ENCODE measurements at regions not wholly inside any gene's neighbourhood (a gene's known extent, or its start where the extent isn't known, plus 50 kb on each side); places are given as distances from the start of the nearest gene placed in this dataset.

GRCh38 chr18:46399303-46399702 is 257.7 kb downstream of the LOXHD1 start (continued):
- TF ChIP-seq ZNF532 (CRISPR knock-in tag; IDR thresholded peaks at IDR 0.05; ENCODE audit: borderline replicate concordance) (no peak), ZNF281 (CRISPR knock-in tag; IDR thresholded peaks at IDR 0.05) (no peak), NR1H2 (CRISPR knock-in tag; IDR thresholded peaks at IDR 0.05) (no peak), SP1 (CRISPR knock-in tag; conservative IDR thresholded peaks at IDR 0.05) (no peak), ZNF423 (CRISPR knock-in tag; IDR thresholded peaks at IDR 0.05) (no peak), ZNF416 (CRISPR knock-in tag; IDR thresholded peaks at IDR 0.05) (no peak), EMX1 (CRISPR knock-in tag; IDR thresholded peaks at IDR 0.05) (no peak), ZNF232 (CRISPR knock-in tag; IDR thresholded peaks at IDR 0.05) (no peak), MYBL2 (CRISPR knock-in tag; IDR thresholded peaks at IDR 0.05) (no peak), HMGA2 (CRISPR knock-in tag; IDR thresholded peaks at IDR 0.05) (no peak)
- TF ChIP-seq, protein P1, sequence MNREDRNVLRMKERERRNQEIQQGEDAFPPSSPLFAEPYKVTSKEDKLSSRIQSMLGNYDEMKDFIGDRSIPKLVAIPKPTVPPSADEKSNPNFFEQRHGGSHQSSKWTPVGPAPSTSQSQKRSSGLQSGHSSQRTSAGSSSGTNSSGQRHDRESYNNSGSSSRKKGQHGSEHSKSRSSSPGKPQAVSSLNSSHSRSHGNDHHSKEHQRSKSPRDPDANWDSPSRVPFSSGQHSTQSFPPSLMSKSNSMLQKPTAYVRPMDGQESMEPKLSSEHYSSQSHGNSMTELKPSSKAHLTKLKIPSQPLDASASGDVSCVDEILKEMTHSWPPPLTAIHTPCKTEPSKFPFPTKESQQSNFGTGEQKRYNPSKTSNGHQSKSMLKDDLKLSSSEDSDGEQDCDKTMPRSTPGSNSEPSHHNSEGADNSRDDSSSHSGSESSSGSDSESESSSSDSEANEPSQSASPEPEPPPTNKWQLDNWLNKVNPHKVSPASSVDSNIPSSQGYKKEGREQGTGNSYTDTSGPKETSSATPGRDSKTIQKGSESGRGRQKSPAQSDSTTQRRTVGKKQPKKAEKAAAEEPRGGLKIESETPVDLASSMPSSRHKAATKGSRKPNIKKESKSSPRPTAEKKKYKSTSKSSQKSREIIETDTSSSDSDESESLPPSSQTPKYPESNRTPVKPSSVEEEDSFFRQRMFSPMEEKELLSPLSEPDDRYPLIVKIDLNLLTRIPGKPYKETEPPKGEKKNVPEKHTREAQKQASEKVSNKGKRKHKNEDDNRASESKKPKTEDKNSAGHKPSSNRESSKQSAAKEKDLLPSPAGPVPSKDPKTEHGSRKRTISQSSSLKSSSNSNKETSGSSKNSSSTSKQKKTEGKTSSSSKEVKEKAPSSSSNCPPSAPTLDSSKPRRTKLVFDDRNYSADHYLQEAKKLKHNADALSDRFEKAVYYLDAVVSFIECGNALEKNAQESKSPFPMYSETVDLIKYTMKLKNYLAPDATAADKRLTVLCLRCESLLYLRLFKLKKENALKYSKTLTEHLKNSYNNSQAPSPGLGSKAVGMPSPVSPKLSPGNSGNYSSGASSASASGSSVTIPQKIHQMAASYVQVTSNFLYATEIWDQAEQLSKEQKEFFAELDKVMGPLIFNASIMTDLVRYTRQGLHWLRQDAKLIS (CRISPR knock-in tag; IDR thresholded peaks at IDR 0.05; ENCODE audit: borderline replicate concordance) = no peak

- ChIA-PET CTCF (no interaction called here), POLR2A (no interaction called here)
- DNase-seq (ENCODE audit: low spot score) = no peak
- H3K9me3 Mint-ChIP-seq = no peaks in the 10 kb centered on the region
- ATAC-seq = no peak
- H3K27ac Mint-ChIP-seq = no peak overlapping the region
- no peak overlapping the region for H3K4me3 Mint-ChIP-seq
- no peaks in the 10 kb centered on the region for H3K27me3 Mint-ChIP-seq (ENCODE audit: low read depth)
- peaks cover 5% of the 10 kb centered on the region for H3K4me1 Mint-ChIP-seq
- no peaks in the 10 kb centered on the region for H3K36me3 Mint-ChIP-seq
- TF ChIP-seq, protein P2, sequence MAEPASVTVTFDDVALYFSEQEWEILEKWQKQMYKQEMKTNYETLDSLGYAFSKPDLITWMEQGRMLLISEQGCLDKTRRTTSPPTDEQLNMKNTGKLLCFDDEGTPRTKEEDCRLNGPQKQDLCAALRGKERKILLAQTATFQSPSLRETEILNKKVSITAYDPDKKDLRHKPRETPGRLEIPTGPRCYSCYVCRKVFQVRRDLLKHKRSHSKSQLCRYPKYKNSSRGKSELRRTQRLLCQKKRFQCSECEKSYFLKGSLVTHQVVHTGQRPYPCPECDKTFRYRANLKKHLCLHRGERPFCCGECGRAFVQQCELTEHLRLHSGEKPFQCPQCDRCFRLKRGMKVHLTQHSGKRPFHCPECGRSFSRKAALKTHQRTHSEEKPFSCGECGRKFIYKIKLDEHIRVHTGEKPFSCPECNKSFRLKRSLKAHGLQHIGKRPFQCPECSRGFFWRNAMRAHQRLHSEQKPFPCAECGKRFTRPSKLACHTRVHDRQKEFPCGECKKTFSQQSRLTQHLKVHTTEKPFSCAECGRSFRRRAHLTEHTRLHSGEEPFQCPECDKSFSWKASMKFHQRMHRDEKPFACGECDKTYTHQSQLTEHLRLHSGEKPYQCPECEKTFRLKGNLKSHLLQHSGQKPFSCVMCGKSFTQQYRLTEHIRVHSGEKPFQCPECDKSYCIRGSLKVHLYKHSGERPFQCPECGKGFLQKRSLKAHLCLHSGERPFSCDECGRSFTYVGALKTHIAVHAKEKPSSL (CRISPR knock-in tag; conservative IDR thresholded peaks at IDR 0.05) = no peak
- TF ChIP-seq ZNF416 (CRISPR knock-in tag; IDR thresholded peaks at IDR 0.05) (no peak), ZNF512 (CRISPR knock-in tag; IDR thresholded peaks at IDR 0.05; ENCODE audit: borderline replicate concordance) (no peak), USF1 (CRISPR knock-in tag; IDR thresholded peaks at IDR 0.05) (no peak), ZNF121 (CRISPR knock-in tag; IDR thresholded peaks at IDR 0.05) (no peak), CDX4 (CRISPR knock-in tag; IDR thresholded peaks at IDR 0.05; ENCODE audit: borderline replicate concordance) (no peak)
- TF ChIP-seq, protein P3, sequence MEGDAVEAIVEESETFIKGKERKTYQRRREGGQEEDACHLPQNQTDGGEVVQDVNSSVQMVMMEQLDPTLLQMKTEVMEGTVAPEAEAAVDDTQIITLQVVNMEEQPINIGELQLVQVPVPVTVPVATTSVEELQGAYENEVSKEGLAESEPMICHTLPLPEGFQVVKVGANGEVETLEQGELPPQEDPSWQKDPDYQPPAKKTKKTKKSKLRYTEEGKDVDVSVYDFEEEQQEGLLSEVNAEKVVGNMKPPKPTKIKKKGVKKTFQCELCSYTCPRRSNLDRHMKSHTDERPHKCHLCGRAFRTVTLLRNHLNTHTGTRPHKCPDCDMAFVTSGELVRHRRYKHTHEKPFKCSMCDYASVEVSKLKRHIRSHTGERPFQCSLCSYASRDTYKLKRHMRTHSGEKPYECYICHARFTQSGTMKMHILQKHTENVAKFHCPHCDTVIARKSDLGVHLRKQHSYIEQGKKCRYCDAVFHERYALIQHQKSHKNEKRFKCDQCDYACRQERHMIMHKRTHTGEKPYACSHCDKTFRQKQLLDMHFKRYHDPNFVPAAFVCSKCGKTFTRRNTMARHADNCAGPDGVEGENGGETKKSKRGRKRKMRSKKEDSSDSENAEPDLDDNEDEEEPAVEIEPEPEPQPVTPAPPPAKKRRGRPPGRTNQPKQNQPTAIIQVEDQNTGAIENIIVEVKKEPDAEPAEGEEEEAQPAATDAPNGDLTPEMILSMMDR (IDR thresholded peaks at IDR 0.05) = no peak
- TF ChIP-seq, protein P4, sequence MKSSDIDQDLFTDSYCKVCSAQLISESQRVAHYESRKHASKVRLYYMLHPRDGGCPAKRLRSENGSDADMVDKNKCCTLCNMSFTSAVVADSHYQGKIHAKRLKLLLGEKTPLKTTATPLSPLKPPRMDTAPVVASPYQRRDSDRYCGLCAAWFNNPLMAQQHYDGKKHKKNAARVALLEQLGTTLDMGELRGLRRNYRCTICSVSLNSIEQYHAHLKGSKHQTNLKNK (CRISPR knock-in tag; IDR thresholded peaks at IDR 0.05) = no peak
Observed at GRCh38 chr18:46400449-46400848, 256.6 kb downstream of the LOXHD1 start.
